ENCODE measurements at regions not wholly inside any gene's neighbourhood (a gene's known extent, or its start where the extent isn't known, plus 50 kb on each side); places are given as distances from the start of the nearest gene placed in this dataset.

DNA sequence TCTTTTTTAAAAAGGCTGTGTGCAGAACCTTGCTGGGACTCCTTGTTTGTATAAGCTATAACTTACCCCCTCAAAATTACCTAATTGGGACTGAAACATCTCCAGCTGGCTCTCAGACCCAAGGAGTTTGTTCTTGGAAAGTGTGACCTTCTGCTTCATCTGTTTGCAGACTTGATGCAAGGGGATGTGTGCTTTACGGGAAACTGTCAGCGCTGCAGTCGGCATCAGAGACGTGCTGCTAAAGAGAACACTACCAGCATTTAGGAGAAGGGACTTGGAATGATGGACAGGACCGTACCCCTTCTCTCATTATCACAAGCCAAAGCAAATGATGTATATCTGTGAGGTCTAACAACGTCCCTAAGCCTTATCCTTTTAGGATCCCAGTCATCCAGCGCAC lies 174.2 kb upstream of the PARP11 start:
- TF ChIP-seq POLR2AphosphoS5 (IDR thresholded peaks at IDR 0.05) = no peak
- no peak for TF ChIP-seq POLR2A (IDR thresholded peaks at IDR 0.05)
